ENCODE measurements at regions not wholly inside any gene's neighbourhood (a gene's known extent, or its start where the extent isn't known, plus 50 kb on each side); places are given as distances from the start of the nearest gene placed in this dataset.

DNA sequence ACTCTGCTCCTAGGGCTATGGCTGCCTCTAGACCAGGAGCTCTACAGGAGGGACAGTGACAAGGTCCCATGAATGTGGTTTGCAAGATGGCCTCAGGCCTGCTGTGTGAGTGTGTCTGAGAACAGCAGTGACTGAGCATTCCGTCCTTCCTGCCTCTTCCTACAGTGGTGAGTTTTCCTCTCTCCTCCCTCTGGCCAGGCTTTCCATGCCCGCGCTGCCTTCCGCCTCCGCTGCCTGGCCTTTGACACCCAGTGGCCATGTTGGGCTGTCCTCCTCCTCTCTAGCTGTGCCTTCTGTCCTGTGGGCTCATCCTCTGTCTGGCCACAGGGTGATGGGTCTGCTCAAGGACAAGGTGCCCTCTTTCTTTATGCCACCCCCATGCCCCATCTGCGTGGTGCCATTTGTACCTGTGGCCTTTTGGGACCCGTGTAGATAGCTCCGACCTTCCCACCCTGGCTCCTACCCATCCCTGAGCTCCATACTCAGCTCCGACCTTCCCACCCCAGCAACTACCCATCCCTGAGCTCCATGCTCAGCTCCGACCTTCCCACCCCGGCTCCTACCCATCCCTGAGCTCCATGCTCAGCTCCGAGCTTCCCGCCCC is 970.4 kb downstream of the BRD1 start:
- no peaks in the 10 kb centered on the region for H3K36me3 ChIP-seq (ENCODE audit: control insufficient read depth, insufficient read depth, low read length)
- H3K27me3 ChIP-seq (ENCODE audit: control insufficient read depth, insufficient read depth, low read length): peaks cover 2% of the 10 kb centered on the region
- no peak overlapping the region for H3K27ac ChIP-seq (ENCODE audit: low read depth, low read length)
- no peak overlapping the region for H3K9ac ChIP-seq (ENCODE audit: low read length)
- no peak overlapping the region for H3K4me3 ChIP-seq (ENCODE audit: low read length)
- H3K4me1 ChIP-seq (ENCODE audit: control insufficient read depth, insufficient read depth, low read length): no peaks in the 10 kb centered on the region

DNA sequence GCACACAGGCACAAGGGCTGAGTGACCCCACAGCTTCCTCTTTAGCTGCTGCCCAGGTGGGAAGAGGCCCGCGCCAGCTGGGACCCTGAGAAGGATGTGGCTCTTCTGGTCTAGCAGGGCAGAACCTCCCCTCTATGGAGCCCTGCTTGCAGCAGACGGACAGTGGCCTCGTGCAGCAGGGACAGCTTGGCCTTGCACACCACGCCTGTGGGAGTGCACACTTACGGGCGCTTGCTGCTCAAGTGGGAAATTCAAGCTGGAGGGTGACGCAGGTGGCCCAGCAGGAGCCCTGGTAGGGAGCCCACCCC is 971.4 kb downstream of the BRD1 start:
- H3K4me3 ChIP-seq (ENCODE audit: low read length): no peak overlapping the region
- no peak overlapping the region for H3K9ac ChIP-seq (ENCODE audit: low read length)
- H3K36me3 ChIP-seq (ENCODE audit: control insufficient read depth, insufficient read depth, low read length): no peaks in the 10 kb centered on the region
- no peak overlapping the region for H3K27ac ChIP-seq (ENCODE audit: low read depth, low read length)
- no peaks in the 10 kb centered on the region for H3K4me1 ChIP-seq (ENCODE audit: control insufficient read depth, insufficient read depth, low read length)
- H3K27me3 ChIP-seq (ENCODE audit: control insufficient read depth, insufficient read depth, low read length): peaks cover 2% of the 10 kb centered on the region

DNA sequence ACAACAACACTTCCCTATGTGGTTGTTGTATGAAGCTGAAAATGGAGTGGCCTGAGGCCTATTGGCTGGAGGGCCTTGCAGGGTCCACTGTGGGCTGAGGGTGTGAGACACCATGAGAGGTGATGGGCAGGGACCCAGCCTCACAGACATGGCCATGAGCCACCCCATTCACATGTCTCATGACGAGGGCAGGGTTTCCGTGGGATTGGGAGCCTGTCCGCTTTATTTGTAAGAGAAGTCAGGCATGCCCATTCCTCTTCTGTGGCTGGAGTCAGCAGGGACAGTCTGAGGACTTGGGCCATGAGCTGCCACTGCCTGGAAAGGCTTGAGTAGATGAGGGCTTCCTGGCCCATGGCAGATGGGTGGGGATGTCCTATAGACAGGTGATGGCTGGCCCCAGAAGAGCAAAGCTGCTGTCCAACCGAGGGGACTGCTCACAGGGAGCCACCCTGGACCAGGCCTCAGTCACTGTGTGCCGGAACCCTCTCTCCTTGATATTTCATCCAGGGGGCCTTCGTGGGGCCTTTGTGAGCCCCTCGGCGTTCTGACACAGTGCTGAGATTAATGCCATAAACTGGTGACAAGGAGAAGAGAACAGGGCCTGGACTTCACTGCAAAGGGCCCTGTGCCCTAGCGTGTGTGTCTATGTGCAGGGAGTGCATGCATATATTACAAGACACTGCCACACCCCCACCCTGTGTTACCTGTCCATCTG is 971.9 kb downstream of the BRD1 start:
- no peaks in the 10 kb centered on the region for H3K4me1 ChIP-seq (ENCODE audit: control insufficient read depth, insufficient read depth, low read length)
- H3K27me3 ChIP-seq (ENCODE audit: control insufficient read depth, insufficient read depth, low read length): peaks cover 2% of the 10 kb centered on the region
- H3K9ac ChIP-seq (ENCODE audit: low read length): no peak overlapping the region
- H3K36me3 ChIP-seq (ENCODE audit: control insufficient read depth, insufficient read depth, low read length): no peaks in the 10 kb centered on the region
- H3K27ac ChIP-seq (ENCODE audit: low read depth, low read length): no peak overlapping the region
- H3K4me3 ChIP-seq (ENCODE audit: low read length): no peak overlapping the region

- Histone ChIP-seq H3K4me1 (ENCODE audit: control insufficient read depth, insufficient read depth, low read length) (no peaks in the 10 kb centered on the region), H3K9ac (ENCODE audit: low read length) (no peak overlapping the region), H3K27ac (ENCODE audit: low read depth, low read length) (no peak overlapping the region), H3K36me3 (ENCODE audit: control insufficient read depth, insufficient read depth, low read length) (no peaks in the 10 kb centered on the region), H3K4me3 (ENCODE audit: low read length) (no peak overlapping the region), H3K27me3 (ENCODE audit: control insufficient read depth, insufficient read depth, low read length) (peaks cover 2% of the 10 kb centered on the region)
These were observed 972.7 kb downstream of the BRD1 start for GRCh38 chr22:48855013-48855412.

DNA sequence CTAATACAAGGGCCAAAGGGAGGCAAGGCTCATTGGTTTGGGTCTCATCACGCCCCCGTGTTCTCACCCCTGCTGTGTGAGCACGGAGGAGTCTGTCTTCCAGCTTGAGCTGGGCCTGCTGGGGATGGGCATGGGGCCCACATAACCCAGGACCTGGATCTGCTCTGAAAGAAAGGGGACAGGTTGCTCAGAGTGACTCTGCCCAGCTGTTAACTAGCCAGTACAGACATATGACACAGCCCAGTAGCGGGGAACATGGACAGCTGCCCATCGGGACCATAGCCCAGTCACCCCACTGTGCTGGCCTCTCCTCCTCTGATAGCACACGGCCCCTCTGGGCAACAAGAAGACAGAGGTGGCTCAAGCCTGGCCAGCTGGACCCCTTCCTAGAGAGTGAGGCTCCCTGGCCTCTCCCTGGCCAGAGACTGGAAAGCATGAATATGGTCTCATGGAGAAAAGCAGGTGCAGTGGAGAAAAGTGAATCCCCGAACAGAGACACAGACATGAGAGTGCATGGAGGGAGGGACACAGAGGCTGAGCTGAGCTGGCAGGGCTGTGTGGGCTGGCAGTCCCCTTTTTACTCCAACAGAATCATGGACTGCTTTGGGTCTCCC is 973.9 kb downstream of the BRD1 start:
- H3K36me3 ChIP-seq (ENCODE audit: control insufficient read depth, insufficient read depth, low read length): no peaks in the 10 kb centered on the region
- H3K4me3 ChIP-seq (ENCODE audit: low read length): no peak overlapping the region
- H3K27ac ChIP-seq (ENCODE audit: low read depth, low read length): no peak overlapping the region
- no peaks in the 10 kb centered on the region for H3K4me1 ChIP-seq (ENCODE audit: control insufficient read depth, insufficient read depth, low read length)
- no peak overlapping the region for H3K9ac ChIP-seq (ENCODE audit: low read length)
- H3K27me3 ChIP-seq (ENCODE audit: control insufficient read depth, insufficient read depth, low read length): peaks cover 2% of the 10 kb centered on the region

GRCh38 chr22:48851933-48852549 is 975.6 kb downstream of the BRD1 start:
- Histone ChIP-seq H3K9ac (ENCODE audit: low read length) (no peak overlapping the region), H3K4me3 (ENCODE audit: low read length) (no peak overlapping the region), H3K4me1 (ENCODE audit: control insufficient read depth, insufficient read depth, low read length) (no peaks in the 10 kb centered on the region), H3K27me3 (ENCODE audit: control insufficient read depth, insufficient read depth, low read length) (peaks cover 2% of the 10 kb centered on the region), H3K36me3 (ENCODE audit: control insufficient read depth, insufficient read depth, low read length) (no peaks in the 10 kb centered on the region), H3K27ac (ENCODE audit: low read depth, low read length) (no peak overlapping the region)

GRCh38 chr22:48850658-48851287 is 976.9 kb downstream of the BRD1 start:
- peaks cover 2% of the 10 kb centered on the region for H3K27me3 ChIP-seq (ENCODE audit: control insufficient read depth, insufficient read depth, low read length)
- no peak overlapping the region for H3K9ac ChIP-seq (ENCODE audit: low read length)
- H3K36me3 ChIP-seq (ENCODE audit: control insufficient read depth, insufficient read depth, low read length): no peaks in the 10 kb centered on the region
- no peak overlapping the region for H3K4me3 ChIP-seq (ENCODE audit: low read length)
- no peak overlapping the region for H3K27ac ChIP-seq (ENCODE audit: low read depth, low read length)
- no peaks in the 10 kb centered on the region for H3K4me1 ChIP-seq (ENCODE audit: control insufficient read depth, insufficient read depth, low read length)

- no peaks in the 10 kb centered on the region for H3K27me3 ChIP-seq (ENCODE audit: control insufficient read depth, insufficient read depth, low read length)
- H3K27ac ChIP-seq (ENCODE audit: low read depth, low read length): no peak overlapping the region
- H3K4me1 ChIP-seq (ENCODE audit: control insufficient read depth, insufficient read depth, low read length): no peaks in the 10 kb centered on the region
- no peak overlapping the region for H3K4me3 ChIP-seq (ENCODE audit: low read length)
- no peak overlapping the region for H3K9ac ChIP-seq (ENCODE audit: low read length)
- no peaks in the 10 kb centered on the region for H3K36me3 ChIP-seq (ENCODE audit: control insufficient read depth, insufficient read depth, low read length)
These were observed 977.6 kb downstream of the BRD1 start for GRCh38 chr22:48849963-48850657.

- Histone ChIP-seq H3K27me3 (ENCODE audit: control insufficient read depth, insufficient read depth, low read length) (peaks cover 2% of the 10 kb centered on the region), H3K27ac (ENCODE audit: low read depth, low read length) (no peak overlapping the region), H3K4me3 (ENCODE audit: low read length) (no peak overlapping the region), H3K4me1 (ENCODE audit: control insufficient read depth, insufficient read depth, low read length) (no peaks in the 10 kb centered on the region), H3K9ac (ENCODE audit: low read length) (no peak overlapping the region), H3K36me3 (ENCODE audit: control insufficient read depth, insufficient read depth, low read length) (no peaks in the 10 kb centered on the region)
These were observed 978.3 kb downstream of the BRD1 start for GRCh38 chr22:48849219-48849912.

DNA sequence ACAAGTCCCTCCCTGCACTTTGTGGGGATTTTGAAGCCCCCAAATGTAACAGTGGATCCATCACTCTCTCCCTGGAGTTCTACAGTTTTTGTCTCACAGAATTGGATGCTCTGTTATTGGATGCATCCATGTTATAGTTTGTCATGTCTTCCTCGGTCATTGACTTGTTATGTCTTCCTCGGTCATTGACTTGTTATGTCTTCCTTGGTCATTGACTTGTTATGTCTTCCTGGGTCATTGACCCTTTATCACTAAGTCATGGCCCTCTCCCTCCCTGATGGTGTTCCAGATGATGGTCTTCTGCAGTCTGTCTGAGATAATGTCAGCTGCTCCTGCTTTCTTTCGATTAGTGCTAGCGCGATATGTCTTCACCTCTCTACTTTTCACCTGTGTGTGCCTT is 981.5 kb downstream of the BRD1 start:
- H3K36me3 ChIP-seq (ENCODE audit: control insufficient read depth, insufficient read depth, low read length): no peaks in the 10 kb centered on the region
- no peak overlapping the region for H3K27ac ChIP-seq (ENCODE audit: low read depth, low read length)
- H3K4me1 ChIP-seq (ENCODE audit: control insufficient read depth, insufficient read depth, low read length): no peaks in the 10 kb centered on the region
- no peak overlapping the region for H3K9ac ChIP-seq (ENCODE audit: low read length)
- H3K4me3 ChIP-seq (ENCODE audit: low read length): no peak overlapping the region
- peaks cover 2% of the 10 kb centered on the region for H3K27me3 ChIP-seq (ENCODE audit: control insufficient read depth, insufficient read depth, low read length)

GRCh38 chr22:48845356-48845936 is 982.2 kb downstream of the BRD1 start:
- H3K36me3 ChIP-seq (ENCODE audit: control insufficient read depth, insufficient read depth, low read length): no peaks in the 10 kb centered on the region
- no peak overlapping the region for H3K9ac ChIP-seq (ENCODE audit: low read length)
- H3K27me3 ChIP-seq (ENCODE audit: control insufficient read depth, insufficient read depth, low read length): peaks cover 2% of the 10 kb centered on the region
- H3K4me1 ChIP-seq (ENCODE audit: control insufficient read depth, insufficient read depth, low read length): no peaks in the 10 kb centered on the region
- H3K4me3 ChIP-seq (ENCODE audit: low read length): no peak overlapping the region
- H3K27ac ChIP-seq (ENCODE audit: low read depth, low read length): no peak overlapping the region
